ENCODE measurements at regions not wholly inside any gene's neighbourhood (a gene's known extent, or its start where the extent isn't known, plus 50 kb on each side); places are given as distances from the start of the nearest gene placed in this dataset.
"Not testable (repeated sequence)": the region's sequence is repeated elsewhere in the genome, so short reads cannot be mapped to it uniquely, and the experiment has no call there.

GRCh38 chr2:155905657-155906056 is 426.9 kb downstream of the NR4A2 start:
- no peaks in the 10 kb centered on the region for H3K27me3 ChIP-seq
- no peak for DNase-seq
- H3K4me1 ChIP-seq = no peaks in the 10 kb centered on the region
- TF ChIP-seq CTCF (IDR thresholded peaks at IDR 0.05) (no peak), POLR2A (IDR thresholded peaks at IDR 0.05) (no peak)
- no peaks in the 10 kb centered on the region for H3K9me3 ChIP-seq
- intact Hi-C loops (cut with DNase I; ENCODE audit: low total_unique reads) = no loop called here
- no peak overlapping the region for H3K4me3 ChIP-seq
- no peak overlapping the region for H3K27ac ChIP-seq
- H3K36me3 ChIP-seq (ENCODE audit: low read depth, missing control alignments) = no peaks in the 10 kb centered on the region
- 33 to 39% methylated on average over 1 of the region's 1 CpG for WGBS, 2 donors

- no peak for TF ChIP-seq CTCF (IDR thresholded peaks at IDR 0.05)
- no peak for TF ChIP-seq POLR2A (IDR thresholded peaks at IDR 0.05)
- no peaks in the 10 kb centered on the region for H3K27me3 ChIP-seq
- intact Hi-C loops (cut with DNase I; ENCODE audit: low total_unique reads) = no loop called here
- H3K4me1 ChIP-seq = no peaks in the 10 kb centered on the region
- no peak overlapping the region for H3K4me3 ChIP-seq
- DNase-seq = no peak
- H3K36me3 ChIP-seq (ENCODE audit: low read depth, missing control alignments) = no peaks in the 10 kb centered on the region
- H3K27ac ChIP-seq = no peak overlapping the region
- no peaks in the 10 kb centered on the region for H3K9me3 ChIP-seq
- 75 to 77% methylated on average over 2 of the region's 2 CpGs for WGBS, 2 donors
Observed at GRCh38 chr2:155904720-155905119, 427.8 kb downstream of the NR4A2 start.

GRCh38 chr2:155902635-155903034 is 429.9 kb downstream of the NR4A2 start:
- Histone ChIP-seq H3K4me1 (no peaks in the 10 kb centered on the region), H3K4me3 (no peak overlapping the region), H3K9me3 (no peaks in the 10 kb centered on the region), H3K36me3 (ENCODE audit: low read depth, missing control alignments) (no peaks in the 10 kb centered on the region), H3K27me3 (no peaks in the 10 kb centered on the region), H3K27ac (no peak overlapping the region)
- no peak for DNase-seq
- WGBS, 2 donors = 70 to 92% methylated on average over 2 of the region's 2 CpGs
- intact Hi-C loops (cut with DNase I; ENCODE audit: low total_unique reads) = no loop called here
- TF ChIP-seq POLR2A (IDR thresholded peaks at IDR 0.05) = no peak
- TF ChIP-seq CTCF (IDR thresholded peaks at IDR 0.05) = no peak

- H3K27me3 ChIP-seq = no peaks in the 10 kb centered on the region
- no peaks in the 10 kb centered on the region for H3K4me1 ChIP-seq
- TF ChIP-seq CTCF (IDR thresholded peaks at IDR 0.05) (no peak), POLR2A (IDR thresholded peaks at IDR 0.05) (no peak)
- H3K36me3 ChIP-seq (ENCODE audit: low read depth, missing control alignments) = no peaks in the 10 kb centered on the region
- no peak overlapping the region for H3K4me3 ChIP-seq
- no peaks in the 10 kb centered on the region for H3K9me3 ChIP-seq
- DNase-seq = no peak
- intact Hi-C loops (cut with DNase I; ENCODE audit: low total_unique reads) = no loop called here
- no peak overlapping the region for H3K27ac ChIP-seq
- WGBS, 2 donors = 13 to 42% methylated on average over 1 of the region's 1 CpG
Observed at GRCh38 chr2:155895016-155895415, 437.5 kb downstream of the NR4A2 start.

- H3K27me3 ChIP-seq; H3K27ac ChIP-seq; H3K9me3 ChIP-seq; H3K4me3 ChIP-seq; H3K4me1 ChIP-seq; intact Hi-C loops (cut with DNase I; ENCODE audit: low total_unique reads); DNase-seq; H3K36me3 ChIP-seq (ENCODE audit: low read depth, missing control alignments): not testable (repeated sequence)
- WGBS, 2 donors = 65% methylated on average over 5 of the region's 5 CpGs; no CpG with 5 or more reads in 1 of the 2 donors
Observed at GRCh38 chr2:155880382-155880781, 452.1 kb downstream of the NR4A2 start.

- intact Hi-C loops (cut with DNase I; ENCODE audit: low total_unique reads); H3K27ac ChIP-seq; H3K27me3 ChIP-seq; H3K36me3 ChIP-seq (ENCODE audit: low read depth, missing control alignments); H3K4me3 ChIP-seq; DNase-seq; H3K4me1 ChIP-seq; H3K9me3 ChIP-seq: not testable (repeated sequence)
- whole genome bisulfite sequencing, 2 donors = 74 to 88% methylated on average over 5 of the region's 5 CpGs
Observed at GRCh38 chr2:155879900-155880299, 452.6 kb downstream of the NR4A2 start.

All from testis (tissue), 2 donors.